ENCODE measurements at regions not wholly inside any gene's neighbourhood (a gene's known extent, or its start where the extent isn't known, plus 50 kb on each side); places are given as distances from the start of the nearest gene placed in this dataset.

DNA sequence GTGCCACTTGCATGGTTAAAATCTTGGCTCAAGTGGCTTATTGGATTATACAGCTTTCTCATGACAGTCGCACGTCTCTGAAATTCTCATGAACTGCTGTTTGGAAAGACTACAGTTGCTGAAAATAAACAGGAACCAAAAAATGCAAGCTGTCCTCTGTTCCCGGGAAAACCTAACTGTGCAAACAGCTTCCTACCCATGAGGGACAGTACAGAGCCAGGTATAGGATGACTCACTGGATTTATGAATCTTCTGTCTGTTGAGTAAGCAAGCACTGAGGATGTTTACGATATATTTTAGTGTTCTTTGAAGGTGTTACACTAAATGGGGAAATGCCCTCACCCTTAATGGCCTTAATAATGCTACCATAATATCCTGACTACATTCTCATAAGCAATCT, 380.3 kb upstream of the TNC start (continued):
- TF ChIP-seq, protein P1, sequence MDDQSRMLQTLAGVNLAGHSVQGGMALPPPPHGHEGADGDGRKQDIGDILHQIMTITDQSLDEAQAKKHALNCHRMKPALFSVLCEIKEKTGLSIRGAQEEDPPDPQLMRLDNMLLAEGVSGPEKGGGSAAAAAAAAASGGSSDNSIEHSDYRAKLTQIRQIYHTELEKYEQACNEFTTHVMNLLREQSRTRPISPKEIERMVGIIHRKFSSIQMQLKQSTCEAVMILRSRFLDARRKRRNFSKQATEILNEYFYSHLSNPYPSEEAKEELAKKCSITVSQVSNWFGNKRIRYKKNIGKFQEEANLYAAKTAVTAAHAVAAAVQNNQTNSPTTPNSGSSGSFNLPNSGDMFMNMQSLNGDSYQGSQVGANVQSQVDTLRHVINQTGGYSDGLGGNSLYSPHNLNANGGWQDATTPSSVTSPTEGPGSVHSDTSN (IDR thresholded peaks at IDR 0.05), result no peak
- TF ChIP-seq FOXM1 (IDR thresholded peaks at IDR 0.05; ENCODE audit: low read depth), result no peak
- no peak for TF ChIP-seq SIN3A (IDR thresholded peaks at IDR 0.05; ENCODE audit: borderline replicate concordance, low read depth, low read length)

DNA sequence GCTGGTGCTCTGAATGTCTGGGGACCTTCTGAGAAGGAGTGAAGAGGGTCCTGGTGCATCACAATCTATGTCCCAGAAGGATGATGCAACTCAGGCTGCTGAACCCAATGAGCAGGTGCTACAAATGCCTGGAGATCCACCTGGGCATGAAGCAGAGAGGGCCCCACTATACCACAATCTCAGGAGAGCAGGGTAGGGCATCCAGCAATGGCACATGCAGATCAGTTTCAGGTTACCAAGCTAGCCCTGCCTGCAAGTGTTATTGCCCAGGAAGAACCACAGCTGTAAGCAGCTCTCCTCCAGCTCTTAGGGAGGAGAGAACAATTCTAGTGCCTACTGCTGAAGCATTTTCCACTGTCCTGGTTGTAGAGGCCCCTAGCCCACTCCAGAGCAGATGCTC, 389.2 kb upstream of the TNC start:
- Histone ChIP-seq H4K20me1 (ENCODE audit: insufficient read depth) (no peaks in the 10 kb centered on the region), H3F3A (replicated peaks; ENCODE audit: insufficient read depth) (no peaks in the 10 kb centered on the region), H3K9ac (no peak overlapping the region), H3K9me3 (no peaks in the 10 kb centered on the region), H3K27ac (ENCODE audit: low read depth in 2 of 2, low read length in 1 of 2) (no peak overlapping the region), H3K27me3 (ENCODE audit: insufficient read depth) (no peaks in the 10 kb centered on the region), H2AFZ (ENCODE audit: low read depth) (no peak overlapping the region), H3K4me1 (ENCODE audit: control insufficient read depth in 1 of 2, insufficient read depth in 2 of 2, low read depth in 1 of 2, low read length in 1 of 2) (no peaks in the 10 kb centered on the region), H3K79me2 (ENCODE audit: insufficient read depth) (no peaks in the 10 kb centered on the region), H3K4me2 (no peak overlapping the region), H3K36me3 (replicated peaks in 1 of 2; ENCODE audit: control insufficient read depth in 1 of 2, insufficient read depth in 2 of 2, low read length in 1 of 2) (no peaks in the 10 kb centered on the region), H3K4me3 (ENCODE audit: low read depth in 2 of 2, low read length in 1 of 2) (no peak overlapping the region), H3K9me2 (no peaks in the 10 kb centered on the region)
- CTCF ChIA-PET, result no interaction called here
- no peak for TF ChIP-seq NFIC (IDR thresholded peaks at IDR 0.05; ENCODE audit: borderline replicate concordance)
- no peak for TF ChIP-seq SMC3 (IDR thresholded peaks at IDR 0.05; ENCODE audit: low read depth, low read length)
- no peak for TF ChIP-seq JUND (IDR thresholded peaks at IDR 0.05)
- TF ChIP-seq, protein P2, sequence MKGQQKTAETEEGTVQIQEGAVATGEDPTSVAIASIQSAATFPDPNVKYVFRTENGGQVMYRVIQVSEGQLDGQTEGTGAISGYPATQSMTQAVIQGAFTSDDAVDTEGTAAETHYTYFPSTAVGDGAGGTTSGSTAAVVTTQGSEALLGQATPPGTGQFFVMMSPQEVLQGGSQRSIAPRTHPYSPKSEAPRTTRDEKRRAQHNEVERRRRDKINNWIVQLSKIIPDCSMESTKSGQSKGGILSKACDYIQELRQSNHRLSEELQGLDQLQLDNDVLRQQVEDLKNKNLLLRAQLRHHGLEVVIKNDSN (IDR thresholded peaks at IDR 0.05; ENCODE audit: borderline replicate concordance, low read depth), result no peak
- TF ChIP-seq MEF2A (IDR thresholded peaks at IDR 0.05; ENCODE audit: borderline replicate concordance, low read depth), result no peak
- TF ChIP-seq, protein P3, sequence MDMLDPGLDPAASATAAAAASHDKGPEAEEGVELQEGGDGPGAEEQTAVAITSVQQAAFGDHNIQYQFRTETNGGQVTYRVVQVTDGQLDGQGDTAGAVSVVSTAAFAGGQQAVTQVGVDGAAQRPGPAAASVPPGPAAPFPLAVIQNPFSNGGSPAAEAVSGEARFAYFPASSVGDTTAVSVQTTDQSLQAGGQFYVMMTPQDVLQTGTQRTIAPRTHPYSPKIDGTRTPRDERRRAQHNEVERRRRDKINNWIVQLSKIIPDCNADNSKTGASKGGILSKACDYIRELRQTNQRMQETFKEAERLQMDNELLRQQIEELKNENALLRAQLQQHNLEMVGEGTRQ (IDR thresholded peaks at IDR 0.05; ENCODE audit: borderline replicate concordance, low read depth, low read length), result no peak
- TF ChIP-seq RCOR1 (IDR thresholded peaks at IDR 0.05; ENCODE audit: low read length), result no peak
- TF ChIP-seq FOXM1 (IDR thresholded peaks at IDR 0.05; ENCODE audit: low read depth), result no peak
- TF ChIP-seq, protein P4, sequence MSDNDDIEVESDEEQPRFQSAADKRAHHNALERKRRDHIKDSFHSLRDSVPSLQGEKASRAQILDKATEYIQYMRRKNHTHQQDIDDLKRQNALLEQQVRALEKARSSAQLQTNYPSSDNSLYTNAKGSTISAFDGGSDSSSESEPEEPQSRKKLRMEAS (IDR thresholded peaks at IDR 0.05; ENCODE audit: low read depth), result no peak
- TF ChIP-seq GABPA (IDR thresholded peaks at IDR 0.05; ENCODE audit: low read depth), result no peak
- no peak for TF ChIP-seq TAF1 (IDR thresholded peaks at IDR 0.05; ENCODE audit: borderline replicate concordance, low read depth, low read length)
- TF ChIP-seq POLR2AphosphoS5 (IDR thresholded peaks at IDR 0.05; ENCODE audit: low read depth, low read length), result no peak
- no peak for TF ChIP-seq RAD21 (IDR thresholded peaks at IDR 0.05; ENCODE audit: low read length)
- TF ChIP-seq YY1 (IDR thresholded peaks at IDR 0.05; ENCODE audit: low read depth), result no peak
- TF ChIP-seq EZH2phosphoT487 (IDR thresholded peaks at IDR 0.05; ENCODE audit: borderline replicate concordance, low read depth), result no peak
- no peak for TF ChIP-seq ELF1 (IDR thresholded peaks at IDR 0.05)
- TF ChIP-seq, protein P1 (IDR thresholded peaks at IDR 0.05), result no peak
- TF ChIP-seq FOSL2 (IDR thresholded peaks at IDR 0.05; ENCODE audit: borderline replicate concordance, low read depth), result no peak
- TF ChIP-seq, protein P5, sequence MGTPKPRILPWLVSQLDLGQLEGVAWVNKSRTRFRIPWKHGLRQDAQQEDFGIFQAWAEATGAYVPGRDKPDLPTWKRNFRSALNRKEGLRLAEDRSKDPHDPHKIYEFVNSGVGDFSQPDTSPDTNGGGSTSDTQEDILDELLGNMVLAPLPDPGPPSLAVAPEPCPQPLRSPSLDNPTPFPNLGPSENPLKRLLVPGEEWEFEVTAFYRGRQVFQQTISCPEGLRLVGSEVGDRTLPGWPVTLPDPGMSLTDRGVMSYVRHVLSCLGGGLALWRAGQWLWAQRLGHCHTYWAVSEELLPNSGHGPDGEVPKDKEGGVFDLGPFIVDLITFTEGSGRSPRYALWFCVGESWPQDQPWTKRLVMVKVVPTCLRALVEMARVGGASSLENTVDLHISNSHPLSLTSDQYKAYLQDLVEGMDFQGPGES (IDR thresholded peaks at IDR 0.05; ENCODE audit: low read depth, low read length), result no peak
- no peak for TF ChIP-seq CHD2 (IDR thresholded peaks at IDR 0.05; ENCODE audit: low read length, partially characterized antibody)
- no peak for DNase-seq
- POLR2A ChIA-PET, result no interaction called here

All from SK-N-SH (cell line).